Germinal center (tissue), 1 donor: ENCODE measurements at regions not wholly inside any gene's neighbourhood (a gene's known extent, or its start where the extent isn't known, plus 50 kb on each side); places are given as distances from the start of the nearest gene placed in this dataset.

Experiments used
- DNase-seq: peaks from one replicate; pipeline ENCODE4 v3.0.0; 2012; ENCODE audit warnings: mixed read lengths, low spot score

DNA sequence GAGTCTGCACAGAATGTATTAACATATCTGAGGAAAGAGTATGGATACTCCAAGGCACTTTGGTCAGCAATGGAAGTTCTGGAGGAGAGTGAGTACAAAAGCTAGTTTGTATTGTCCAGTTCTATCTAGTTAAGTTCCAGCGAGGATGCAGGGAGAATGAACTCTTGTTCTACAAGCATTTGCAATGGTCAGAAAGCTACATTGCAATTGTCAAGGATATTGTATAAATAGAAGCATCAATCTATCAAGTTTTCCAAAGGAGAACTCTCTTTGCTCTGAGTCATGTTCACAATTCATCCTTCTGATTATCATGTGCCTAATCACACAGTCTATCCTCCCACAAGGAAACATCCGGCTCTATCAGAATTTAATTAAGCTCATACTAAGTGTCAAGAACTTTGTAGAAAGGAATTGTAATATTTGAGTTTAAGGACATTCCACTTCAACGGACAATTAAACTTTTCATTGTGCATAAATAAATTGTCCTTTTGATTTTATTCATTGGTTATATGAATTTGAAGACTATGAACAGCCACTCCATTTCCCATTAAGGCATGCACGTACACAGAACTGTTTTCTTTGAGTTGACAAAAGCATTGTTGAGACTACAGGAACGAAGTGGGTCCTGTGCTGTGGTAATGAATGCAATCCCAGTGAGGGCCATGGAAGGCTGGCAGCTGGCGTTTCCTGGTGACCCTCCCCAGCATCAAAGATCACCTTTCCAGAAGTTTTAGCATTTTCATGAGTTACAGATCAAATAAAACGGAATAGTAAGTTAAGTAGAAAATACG, 973.5 kb upstream of the GOT2 start:
- no peak for DNase-seq

DNA sequence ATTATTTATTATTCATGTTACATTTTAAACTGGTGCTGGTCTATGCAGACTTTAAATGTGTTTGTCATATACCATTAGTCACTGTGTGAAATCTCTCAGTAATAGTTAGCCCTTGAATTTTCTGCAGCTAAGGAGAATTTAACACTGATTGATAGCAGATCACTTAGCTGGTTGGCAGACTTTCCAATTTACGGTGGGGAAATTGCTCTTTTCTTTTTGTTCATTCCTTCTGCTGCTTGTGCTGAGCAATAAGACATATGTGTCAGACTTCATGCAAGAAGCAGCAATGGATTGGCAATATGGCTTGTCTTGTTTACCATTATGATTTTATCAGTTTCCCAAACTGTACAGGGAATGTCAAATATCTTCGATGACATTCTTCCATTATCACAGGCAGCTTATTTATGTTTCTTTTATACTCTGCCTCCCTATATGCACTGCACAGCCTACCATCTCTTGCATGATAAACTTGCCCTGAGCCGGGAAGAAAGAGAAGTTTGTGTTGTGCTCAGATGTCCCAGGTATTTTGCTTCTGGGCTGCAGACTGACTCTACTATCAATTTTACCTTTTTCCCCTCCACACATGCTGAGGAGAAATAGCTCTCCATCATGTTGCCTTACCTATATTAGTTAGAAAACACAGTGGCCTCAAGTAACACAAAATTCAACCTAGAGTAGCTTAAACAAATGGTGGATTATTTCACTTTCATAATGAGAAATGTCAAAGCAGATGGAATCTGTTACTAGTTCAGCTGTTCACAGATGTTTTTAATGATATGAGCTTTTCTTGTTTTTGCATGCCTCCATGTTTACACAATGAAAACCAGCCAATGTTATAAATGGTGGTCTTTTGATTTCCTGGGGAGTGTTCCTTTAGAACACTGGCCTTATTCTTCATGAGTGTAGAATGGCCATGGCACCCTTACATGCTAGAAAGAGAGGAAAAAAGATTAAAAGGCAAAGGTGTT, 968.1 kb upstream of the GOT2 start:
- no peak for DNase-seq

DNA sequence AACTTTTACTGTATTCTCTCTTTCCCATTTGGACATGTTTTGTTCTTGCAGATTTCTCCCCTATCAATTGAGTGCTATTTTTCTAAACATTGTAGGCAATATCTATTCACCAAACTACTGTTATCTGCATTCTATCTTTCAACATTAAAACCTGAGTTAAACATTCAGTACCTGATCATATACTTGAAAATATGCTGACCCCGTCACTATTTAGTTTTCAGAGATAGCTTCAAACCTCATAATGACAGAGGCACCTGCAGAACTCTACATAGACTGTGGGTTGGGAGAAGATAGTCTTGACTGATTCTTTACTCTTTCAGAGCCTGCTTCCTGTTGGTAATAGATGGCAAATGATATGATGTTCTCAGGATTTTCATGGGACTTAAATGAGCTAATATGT, 965.7 kb upstream of the GOT2 start:
- DNase-seq, result no peak

DNA sequence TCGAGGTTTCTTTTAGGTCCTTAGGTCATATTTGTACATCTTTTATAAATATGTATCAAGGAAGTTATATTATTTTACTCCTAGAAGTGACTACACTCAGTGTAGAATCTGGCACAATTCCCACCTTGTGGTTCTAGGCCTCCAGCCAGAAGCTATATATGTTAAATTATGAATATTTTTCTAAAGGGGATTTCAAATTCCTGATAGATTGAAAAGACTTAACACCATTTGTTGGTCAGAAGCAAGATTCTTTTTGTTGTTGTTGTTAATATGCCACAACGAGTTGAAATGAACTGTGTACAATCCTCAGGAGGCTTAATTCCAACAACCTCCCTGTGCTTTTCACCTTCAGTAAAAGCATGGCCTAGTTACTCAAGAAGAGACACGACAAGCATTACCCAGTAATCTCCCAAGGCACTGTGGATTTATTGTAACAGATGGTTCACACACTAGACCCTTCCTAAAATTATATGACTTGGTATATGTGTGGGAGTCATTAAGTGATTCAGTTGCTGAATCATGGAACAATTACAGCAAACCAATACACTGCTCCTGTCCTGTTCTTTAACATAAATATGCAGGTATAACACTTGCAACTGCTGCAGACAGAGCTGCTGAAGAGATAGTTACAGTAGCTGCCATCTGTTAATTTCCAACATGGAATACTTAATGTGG, 964.4 kb upstream of the GOT2 start:
- no peak for DNase-seq

DNA sequence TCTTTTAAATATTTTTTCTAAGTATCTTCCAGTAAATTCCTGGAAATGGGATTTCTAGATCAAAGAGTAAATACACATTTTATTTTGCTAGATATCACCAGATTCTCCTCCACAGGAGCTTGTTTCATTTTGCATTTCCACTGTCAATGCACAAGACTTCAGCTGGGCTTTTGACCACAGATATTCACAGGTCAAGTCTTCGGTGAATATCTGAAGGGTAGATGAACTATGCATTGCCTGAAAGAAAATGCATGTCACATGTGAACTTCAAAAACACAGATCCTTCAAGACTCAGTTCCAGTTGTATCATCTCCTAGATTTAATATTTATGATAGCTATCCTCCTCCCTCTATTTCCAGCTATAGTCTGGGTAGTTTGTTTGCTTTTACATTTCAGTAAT, 963.6 kb upstream of the GOT2 start:
- no peak for DNase-seq

DNA sequence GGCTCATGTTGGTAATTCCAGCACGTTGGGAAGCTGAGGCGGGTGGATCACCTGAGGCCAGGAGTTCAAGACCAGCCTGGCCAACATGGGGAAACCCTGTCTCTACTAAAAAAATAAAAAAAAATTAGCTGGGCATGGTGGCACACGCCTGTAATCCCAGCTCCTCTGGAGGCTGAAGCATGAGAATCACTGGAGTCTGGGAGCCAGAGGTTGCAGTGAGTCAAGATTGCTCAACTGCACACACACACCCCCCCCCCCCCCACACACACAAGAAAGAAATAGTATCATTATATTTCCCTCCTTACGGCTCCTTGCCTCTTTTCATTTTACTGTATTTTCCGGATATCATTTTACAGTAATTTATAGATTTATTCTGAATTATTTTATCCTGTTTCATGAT, 963.1 kb upstream of the GOT2 start:
- no peak for DNase-seq

DNA sequence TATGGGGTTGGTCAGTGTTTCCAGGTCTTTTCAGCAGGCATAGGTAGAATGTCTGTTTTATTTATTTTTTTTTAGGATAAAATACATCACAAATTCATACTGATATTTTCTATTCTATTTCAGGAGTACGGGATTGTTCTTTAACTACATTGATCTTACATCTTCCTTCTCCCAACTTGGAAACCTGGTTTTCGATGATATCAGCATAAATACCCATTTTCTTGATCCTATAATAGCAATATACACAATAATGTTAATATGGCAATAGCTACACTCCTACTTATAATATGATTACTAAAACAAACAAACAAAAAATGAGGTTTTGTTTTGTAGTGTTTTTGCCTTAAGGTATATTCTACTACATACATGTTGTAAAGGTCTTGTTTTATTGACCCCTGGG, 962.4 kb upstream of the GOT2 start:
- no peak for DNase-seq

DNA sequence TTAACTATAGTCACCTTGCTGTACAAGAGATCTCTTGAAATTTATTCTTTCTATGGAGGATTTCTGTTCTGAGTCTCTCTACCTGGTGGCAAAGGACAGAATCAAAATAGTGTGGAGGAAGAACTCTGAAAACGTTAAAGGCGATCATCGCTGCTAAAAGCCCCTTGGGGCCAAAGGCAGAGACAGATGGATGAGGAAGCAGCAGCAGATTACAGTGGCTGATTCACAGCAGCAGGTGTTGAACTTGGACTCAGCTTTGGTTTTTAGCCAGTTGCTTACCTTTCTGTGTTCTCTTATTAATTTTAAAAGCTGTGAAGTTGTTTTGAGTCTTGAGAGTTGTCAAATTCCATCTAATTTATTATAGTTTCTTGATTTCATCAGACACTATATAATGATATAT, 956.1 kb upstream of the GOT2 start:
- DNase-seq, result no peak

DNA sequence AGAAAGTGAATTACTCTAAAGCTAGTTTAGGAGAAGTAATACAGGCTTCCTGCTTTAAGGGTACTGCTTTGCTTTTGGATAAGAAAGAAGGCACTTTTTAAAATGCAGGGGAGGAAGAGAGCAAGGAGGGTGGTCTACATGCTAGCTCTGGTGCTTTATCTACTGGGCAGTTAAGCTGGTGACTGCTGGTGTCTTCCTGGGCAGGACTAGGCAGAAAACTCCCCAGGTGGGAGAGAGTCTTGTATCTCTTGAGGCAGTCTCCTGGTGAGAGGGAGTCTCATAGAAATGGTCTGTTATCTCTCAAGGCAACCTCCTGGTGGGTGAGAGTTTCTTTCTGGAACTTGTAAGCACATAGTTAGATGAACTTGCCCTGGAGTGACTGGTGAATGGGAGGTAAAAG, 953.9 kb upstream of the GOT2 start:
- no peak for DNase-seq

DNA sequence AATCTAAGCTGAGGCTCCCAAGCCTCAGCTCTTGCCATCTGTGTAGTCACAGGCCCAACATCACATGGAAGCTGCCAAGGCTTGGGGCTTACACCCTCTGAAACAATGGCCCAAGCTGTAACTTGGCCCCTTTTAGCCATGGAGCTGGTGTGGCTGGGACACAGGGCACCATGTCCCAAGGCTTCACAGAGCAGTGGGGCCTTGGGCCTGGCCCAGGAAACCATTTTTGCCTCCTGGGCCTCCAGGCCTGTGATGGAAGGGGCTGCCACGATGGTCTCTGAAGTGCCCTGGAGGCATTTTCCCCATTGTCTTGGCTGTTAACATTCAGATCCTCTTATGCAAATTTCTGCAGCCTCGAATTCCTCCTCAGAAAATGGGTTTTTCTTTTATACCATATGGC, 952.3 kb upstream of the GOT2 start:
- DNase-seq, result no peak

DNA sequence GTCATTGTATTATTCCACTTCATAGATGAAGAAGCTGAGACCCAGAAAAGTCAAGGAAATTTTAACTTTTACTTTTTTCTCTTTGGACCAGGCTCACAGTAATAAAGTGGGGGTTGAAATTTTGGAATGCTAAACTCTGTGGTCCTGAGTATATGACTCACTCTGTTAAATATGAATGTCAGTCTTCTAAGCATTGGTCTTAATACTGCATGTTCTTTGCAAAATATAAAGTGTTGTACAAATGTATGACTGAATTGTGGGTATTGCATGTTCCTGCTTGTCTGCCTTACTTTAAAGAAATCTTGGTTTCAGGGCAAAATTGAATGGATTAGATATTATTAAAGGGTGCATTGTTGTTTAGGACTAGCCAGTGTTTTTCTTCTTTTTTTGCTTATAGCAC, 950.8 kb upstream of the GOT2 start:
- DNase-seq, result no peak

DNA sequence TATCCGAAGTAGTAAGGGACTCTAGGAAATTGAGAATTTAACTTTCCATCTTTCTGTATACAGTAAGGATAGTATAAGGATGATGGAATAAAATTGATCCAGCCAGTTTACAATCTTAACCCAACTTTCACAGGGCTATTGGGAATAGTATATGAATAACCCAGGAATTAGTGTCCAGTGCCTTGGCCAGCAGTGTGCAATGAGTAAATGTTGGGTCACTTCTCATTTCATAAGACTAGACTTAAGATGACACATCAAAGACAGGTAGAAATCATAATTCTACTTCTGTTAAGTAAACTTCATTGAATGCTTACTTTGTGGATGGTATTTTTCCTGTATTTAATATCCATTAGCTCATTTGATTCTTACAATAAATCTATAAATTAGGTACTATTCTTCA, 949.6 kb upstream of the GOT2 start:
- DNase-seq, result no peak

DNA sequence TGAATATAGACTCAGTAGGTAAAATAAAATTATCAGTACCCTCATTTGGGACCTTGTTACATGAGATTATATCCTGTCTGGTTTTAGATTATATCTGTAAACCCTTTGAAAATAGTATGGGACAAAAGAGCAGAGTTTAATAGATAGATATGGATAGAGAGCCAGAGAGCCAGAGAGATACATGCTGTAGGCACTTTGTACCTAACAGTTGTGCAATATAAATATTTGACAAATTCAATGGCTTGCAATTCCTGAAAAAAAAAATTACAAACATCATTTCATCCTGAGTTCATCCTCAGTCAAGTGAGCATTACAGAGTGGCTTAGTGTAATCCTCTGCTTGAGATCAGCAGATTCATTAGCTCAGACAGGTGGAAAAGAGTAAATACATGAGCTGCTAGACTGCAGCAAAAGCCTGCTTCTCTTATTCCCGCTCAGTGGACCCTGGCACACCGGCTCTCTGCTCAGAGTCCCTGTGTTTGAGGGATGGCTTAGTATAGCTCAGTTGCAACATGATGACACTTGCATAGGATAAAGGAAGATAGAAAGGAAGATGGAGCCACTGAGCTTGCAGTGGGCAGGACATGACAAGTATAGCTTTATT, 931.6 kb upstream of the GOT2 start:
- DNase-seq, result no peak

DNA sequence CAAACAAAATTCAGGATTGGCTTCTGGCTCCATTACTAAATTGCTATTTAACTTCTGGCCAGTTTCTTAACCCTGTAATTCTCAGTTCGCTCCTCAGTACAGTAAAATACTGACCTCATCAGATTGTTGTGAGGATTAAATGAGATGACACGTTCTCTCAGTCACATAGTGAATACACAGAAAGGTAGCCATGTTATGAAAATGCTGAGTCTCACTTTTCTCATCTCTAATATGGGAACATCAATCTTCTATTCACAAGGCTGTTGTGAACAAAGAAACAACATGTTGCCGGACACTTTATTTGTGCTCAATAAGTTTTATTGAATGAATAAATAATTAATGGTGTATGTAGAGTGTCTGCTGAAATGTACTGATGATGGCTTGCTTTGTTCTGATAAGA, 924.5 kb upstream of the GOT2 start:
- no peak for DNase-seq

DNA sequence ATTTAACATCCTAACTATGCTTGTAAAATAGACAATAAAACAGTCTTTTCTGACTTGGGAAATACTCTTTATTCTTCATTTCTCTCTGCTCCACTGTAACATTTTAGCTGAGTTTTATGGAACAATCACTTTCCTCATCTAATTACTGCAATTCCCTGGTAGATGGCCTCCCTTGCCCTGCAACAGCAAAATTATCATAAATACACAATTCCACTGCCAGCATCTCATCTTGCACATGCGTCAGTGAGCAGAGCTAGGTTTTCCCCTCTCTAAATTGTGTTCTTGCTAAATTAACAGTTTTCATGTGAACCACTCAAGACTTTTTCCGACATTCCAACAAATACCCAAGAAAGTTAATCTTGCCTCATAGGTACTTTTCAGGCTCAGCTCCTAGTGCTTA, 920.9 kb upstream of the GOT2 start:
- no peak for DNase-seq

DNA sequence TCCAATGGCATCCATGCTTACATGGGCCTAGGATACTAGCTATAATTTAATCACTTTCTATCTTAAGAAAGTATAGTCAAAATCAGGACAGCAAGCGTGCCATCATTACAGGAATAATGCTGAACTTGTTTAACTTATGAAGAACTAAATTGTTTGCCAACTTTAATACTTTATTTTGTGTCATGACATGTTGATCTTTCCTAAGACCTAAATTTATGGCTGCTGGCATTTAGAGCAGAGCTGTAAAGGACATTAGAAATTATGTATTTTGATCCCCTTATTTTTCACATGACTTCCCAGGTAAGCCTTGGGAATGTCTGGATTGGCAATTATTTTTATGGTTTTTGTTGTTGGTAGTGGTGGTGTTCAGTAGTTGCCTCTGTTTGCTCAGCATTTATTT, 920.3 kb upstream of the GOT2 start:
- no peak for DNase-seq

DNA sequence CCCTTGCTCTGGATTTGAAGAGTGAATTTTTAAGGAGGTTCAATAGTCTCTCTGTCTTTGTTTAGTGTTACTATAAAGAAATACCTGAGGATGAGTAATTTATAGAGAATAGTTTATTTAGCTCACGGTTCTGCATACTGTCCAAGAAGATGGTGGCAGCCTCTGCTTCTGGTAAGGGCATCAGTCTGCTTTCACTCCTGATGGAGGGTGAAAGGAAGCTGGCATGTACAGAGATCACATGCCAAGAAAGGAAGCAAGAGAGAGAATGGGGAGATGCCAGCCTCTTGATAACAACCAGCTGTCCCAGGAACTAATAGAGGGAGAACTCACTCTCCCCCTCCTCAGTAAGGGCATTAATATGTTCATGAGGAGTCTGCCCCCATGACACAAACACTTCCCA, 917.5 kb upstream of the GOT2 start:
- no peak for DNase-seq

DNA sequence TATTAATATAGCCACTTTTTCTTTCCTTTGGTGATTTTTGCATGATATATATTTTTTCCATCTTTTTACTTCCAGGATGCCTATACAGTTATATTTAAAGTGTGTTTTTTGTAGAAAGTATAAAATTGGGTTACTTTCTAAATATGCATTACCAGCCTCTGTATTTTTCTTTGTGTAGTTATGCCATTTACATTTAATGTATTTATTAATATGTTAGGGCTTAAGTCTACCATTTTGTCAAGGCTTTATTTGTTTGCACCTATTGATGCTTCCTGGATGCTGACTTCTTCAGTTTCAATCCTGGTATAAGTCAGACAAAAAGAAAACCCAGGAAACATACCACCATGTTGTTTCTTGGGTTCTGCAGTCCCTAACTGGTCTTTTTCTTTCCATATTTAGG, 911.1 kb upstream of the GOT2 start:
- DNase-seq, result no peak

DNA sequence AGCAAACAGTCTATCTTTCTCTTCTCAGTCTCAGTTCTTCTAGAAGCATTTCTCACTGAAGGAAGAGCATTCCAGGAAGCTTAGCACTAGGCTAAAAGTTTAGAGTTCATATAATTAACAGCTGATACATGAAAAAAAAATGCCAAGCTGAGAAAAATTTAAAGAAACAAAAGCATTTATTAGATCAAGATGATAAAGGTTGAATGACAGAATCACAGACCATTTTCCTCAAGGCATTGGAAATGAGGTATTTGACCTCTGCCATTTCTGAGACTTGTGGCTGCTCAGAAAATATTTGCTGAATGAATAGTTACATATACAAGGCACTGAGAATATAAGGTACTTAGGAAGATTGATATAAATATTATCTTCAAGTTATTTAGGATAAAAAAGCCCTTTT, 901.6 kb upstream of the GOT2 start:
- no peak for DNase-seq

DNA sequence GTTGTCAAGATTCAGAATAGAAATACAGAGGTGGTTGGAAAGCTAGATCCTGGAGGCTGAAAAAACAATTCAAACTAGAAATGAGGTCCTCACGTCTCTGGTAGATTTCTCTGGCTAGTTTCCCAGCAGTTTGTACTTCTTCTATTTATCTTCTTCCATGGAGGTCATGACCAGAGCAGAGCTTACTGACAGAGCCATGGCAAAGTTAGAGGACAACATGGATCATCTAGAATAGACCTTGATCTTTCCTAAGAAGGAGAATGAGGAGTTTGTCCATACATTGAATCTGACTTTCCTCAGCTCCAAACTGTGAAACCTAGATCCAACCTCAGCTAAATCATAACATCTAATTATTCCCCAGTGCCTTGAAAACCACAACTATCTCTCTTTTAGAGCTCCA, 900.8 kb upstream of the GOT2 start:
- DNase-seq, result no peak

DNA sequence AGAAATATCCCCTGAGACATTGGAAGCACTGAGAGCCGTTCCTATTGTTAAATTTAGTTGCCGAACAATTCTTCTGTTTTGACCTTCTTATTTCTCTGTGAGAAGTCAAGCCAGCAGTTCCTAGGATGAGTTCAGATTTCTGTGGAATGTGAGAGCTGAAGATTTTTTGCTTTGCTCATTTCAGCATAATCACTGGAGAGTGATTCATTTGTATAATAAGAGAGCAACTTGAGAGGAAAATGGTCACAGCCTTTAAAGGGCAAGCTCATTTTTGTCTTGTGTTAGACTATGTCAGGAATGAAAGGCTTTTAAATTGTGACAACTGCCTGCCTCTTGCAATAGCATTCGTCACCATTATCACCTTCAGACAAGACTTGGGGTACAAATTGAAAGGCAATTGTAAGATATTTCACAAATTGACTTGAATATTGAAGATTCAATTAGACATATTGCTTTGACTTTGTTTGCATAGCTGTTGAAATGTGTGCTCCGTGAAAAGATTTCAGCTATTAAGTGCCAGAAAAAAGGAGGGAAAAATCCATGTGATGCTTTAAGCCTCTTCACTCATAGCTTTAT, 900.0 kb upstream of the GOT2 start:
- DNase-seq, result no peak

DNA sequence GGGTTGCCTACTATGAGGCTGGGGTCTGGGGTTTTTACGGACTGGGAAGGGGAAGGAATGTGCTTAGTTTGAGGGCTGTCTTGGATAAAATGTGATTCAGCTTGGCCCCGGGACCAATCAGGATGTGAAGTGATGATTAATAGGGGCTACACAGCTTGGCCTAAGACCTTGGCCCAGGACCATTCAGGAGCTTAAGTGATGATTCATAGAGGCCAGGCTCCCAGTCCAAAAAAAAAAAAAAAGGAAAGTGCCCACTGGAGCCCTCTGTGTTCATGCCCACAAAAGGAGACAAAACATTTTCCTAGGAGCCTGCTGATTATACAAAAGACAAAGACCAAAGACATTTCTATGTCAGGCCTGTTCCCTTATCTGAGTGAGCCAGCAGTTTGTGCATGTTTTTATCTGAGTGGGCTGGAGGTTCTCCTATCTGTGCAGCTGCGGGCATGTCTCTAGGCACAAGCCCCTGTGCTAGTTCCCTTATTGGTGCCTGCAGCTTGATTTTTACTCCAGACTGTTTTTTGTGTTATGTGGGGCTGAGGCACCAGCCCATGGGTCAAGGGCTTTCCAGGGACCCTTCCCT, 898.2 kb upstream of the GOT2 start:
- DNase-seq, result no peak
